CD4-positive, alpha-beta T cell treated with Interleukin-6 at 100 ng/mL for 8 hours (primary cell): ENCODE measurements at regions not wholly inside any gene's neighbourhood (a gene's known extent, or its start where the extent isn't known, plus 50 kb on each side); places are given as distances from the start of the nearest gene placed in this dataset.

Experiments used
- DNase-seq: peaks from one replicate; pipeline ENCODE4 v3.0.0-alpha.2; 2020; ENCODE audit warnings: mixed read lengths, low spot score

DNA sequence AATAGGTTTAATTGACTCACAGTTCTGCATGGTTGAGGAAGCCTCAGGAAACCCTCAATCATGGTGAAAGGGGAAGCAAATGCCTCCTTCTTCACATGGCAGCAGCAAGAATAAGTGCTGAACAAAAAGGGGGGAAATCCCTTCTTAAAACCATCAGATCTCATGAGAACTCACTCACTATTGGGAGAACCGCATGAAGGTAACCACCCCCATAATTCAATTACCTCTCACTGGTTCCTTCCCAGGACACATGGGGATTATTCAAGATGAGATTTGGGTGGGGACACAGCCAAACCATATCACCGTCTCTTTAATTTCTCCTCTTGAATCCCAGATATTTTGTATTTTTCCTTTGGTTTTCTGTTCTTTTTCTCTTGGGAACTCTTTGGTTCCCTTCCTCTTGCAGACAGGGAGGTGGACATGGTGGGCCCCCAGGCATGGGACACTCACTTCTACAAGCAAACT lies 223.6 kb downstream of the TBXT start:
- no peak for DNase-seq

DNA sequence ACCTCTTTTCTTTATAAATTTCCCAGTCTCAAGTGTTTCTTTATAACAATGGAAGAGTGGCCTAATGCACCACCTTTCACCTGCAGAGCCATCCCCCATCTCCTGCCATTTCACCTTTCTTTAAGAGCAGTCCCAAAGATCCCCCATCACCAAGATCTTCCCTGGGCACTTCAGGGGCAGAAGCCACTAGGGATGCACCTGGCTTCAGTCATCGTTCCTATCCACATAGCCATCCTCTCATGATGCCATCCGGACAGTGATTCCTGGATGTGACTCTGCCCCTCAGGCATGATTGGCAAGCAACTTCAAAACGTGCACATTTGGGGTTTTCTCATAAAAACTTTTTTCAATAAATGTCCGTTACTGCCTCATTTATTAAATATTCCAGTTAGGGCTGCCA lies 225.9 kb downstream of the TBXT start:
- DNase-seq: no peak

DNA sequence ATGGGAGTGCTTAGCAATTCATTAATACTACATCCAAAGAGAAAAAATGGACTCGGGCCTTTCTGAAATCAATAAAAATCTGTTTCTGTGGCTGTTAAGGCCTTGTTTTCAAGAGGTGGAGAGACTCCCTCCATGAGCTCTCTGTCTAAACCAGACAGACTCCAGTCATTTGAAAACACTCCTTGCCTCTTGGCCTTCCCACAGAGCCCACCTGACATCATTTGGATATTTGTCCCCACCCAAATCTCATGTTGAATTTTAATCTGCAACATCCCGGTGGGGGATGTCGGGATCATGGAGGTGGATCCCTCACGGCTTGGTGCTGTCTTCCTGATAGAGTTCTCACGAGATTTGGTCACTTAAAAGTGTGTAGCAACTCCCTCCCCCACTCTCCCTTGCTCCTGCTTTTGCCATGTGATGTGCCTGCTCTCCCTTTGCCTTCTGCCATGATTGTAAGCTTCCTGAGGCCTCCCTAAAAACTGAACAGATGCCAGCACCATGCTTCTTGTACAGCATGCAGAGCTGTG lies 226.3 kb downstream of the TBXT start:
- no peak for DNase-seq

DNA sequence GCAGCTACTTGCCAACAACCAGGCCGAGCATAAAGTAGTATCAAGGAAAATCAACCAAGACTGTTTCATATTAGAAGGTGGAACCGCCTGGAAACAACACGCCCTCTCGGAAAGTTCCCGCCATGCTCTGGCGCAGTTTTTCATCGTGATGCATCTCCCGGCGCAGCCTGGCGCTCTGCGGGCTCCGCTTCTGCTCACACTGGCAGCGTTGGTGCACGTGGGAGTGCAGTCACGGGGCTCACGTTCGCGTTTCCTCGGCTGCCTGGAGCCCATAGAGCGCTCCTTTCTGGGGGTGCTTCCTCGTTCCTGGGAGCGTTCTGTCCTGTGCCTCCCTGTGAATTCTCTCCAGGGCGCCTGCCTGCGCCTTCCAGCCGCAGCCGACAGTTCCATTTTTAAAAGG lies 227.3 kb downstream of the TBXT start:
- no peak for DNase-seq

DNA sequence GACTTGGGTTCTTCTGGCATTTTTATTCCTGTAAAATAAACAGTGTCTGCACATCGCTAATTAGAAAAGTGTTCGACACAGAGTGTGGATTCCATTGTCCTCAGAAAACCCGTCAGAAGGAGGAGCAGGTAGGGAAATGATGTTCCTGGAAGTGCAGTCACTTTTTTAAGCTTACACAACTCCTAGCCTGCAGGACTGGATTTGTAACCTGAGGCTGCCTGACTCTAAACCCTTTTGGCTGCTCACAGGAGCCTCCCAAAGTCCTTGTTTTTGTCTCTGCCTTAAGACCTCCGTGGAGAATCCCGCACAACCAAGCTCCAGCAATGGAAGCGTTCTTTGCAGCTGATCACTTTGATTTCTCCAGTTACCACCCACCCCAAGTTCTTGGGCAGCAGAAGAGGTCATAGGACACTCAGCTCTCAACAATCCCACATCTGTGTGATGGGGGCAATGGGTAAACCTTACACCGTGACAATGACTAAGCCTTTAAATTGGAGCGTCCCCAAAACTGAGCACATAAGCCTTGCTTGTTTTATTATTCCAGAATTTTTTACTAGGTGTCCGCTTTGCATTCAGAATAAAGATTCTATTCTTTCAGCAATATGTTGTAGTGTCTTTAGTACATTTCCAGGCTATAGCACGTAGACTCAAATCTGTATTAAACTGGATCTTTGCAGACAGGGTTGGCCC lies 227.9 kb downstream of the TBXT start:
- DNase-seq: no peak

DNA sequence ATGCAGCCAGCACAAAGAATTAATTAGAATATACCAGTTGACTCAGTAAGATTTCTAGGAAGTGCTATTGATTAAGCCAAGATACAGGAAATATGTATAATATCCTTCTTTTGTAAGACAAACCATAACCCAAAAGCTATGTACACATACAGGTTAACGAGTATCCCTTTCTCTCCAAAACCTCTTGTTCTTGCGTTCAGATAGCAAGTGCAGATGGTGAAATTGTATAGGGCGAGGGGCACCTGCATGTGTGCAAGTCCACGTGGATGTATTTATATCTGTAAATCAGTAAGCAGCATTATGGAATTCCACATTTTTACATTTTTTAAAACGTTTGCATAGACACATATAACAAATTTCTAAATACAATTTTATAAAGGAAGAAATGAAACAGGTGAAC lies 228.6 kb downstream of the TBXT start:
- DNase-seq: no peak

DNA sequence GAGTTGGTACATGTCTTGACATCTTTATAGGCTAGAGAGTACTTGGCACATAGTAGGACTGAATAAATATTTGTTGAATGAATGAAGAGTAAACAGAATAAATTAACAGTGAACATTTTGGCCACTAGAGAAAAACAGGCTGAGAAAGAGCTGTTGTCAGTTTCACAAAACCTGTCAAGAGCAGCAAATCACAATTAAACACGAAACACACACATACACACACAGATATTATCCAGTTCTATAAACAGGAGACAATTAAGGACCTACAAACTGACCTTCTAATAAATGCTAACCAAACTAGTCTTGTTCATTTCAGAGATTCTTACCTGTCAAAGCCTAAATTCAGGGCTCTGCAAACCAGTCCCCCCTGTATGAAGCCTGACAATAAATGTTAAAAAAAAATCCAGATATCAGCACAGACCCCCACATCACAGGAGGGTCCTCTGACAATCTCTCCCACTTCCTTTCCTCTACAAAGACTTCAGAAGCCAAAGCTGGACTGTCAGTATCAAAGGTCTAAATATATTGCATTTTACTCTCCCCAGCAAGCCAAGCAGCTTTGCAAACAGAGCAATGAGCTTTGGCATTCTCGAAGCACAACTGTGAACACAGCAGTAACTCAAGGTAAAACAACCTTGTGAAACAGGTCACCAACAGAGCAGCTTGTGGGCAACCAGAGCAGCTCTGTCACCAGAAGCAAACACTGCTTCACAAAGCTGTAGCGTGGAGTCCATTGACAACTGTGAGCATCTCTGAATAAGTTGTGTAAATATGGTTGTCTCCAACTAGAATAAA lies 229.9 kb downstream of the TBXT start:
- no peak for DNase-seq

DNA sequence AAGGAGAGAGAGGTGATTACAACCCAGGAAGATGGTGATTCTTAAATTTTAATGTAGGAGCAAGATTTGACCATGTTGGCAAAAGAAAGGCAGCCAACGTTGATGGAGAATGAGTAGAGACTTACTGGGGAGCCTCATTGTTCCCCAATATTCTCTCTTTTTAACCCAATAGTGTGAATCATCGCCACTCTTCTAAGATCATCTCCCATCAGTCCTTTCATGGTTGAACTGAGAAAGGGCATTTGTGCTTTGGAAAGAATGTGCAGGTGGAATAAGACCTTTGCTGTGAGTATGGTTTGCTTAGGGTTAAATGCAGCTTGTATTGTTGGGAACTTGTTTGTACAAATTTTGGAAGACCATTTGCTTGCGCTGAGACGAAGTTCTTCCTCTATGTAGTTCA lies 231.0 kb downstream of the TBXT start:
- DNase-seq: no peak

DNA sequence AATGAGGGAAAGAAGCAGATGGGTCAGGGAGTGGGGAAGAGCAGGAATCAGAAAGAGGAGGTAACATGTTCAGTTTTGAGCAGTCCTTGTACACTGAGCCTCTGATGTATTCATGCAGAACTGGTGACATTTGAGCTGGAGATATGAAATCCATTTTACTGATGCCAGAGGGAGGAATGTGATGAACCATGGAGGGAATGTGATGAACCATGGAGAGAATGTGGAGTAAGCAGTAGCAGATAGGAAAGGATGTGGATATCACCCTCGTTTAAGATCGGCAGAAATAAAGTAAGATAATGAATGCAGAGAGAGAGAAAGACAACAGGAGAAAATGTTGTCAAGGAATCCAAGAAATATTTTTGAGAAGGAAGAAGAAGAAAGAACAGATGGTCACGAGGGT lies 231.6 kb downstream of the TBXT start:
- no peak for DNase-seq

DNA sequence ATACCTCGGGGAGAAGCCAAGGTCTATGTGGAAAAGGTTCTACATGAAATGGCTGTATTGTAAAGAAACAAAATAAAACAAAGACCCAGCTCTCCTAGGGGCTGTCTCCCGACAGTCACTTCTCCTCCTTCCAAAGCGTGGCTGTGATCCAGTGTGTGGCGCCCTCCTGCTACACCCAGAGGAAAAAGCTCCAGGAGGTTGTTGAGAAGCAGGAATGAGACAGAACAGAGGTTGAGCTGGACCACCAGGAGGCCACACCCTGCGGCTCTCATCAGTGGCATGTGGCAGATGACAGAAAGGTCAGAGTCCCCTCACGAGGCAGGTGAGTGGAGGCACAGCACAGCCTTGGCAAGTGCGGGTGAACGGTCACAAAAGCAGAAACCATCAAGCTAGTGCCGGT lies 236.0 kb downstream of the TBXT start:
- no peak for DNase-seq

DNA sequence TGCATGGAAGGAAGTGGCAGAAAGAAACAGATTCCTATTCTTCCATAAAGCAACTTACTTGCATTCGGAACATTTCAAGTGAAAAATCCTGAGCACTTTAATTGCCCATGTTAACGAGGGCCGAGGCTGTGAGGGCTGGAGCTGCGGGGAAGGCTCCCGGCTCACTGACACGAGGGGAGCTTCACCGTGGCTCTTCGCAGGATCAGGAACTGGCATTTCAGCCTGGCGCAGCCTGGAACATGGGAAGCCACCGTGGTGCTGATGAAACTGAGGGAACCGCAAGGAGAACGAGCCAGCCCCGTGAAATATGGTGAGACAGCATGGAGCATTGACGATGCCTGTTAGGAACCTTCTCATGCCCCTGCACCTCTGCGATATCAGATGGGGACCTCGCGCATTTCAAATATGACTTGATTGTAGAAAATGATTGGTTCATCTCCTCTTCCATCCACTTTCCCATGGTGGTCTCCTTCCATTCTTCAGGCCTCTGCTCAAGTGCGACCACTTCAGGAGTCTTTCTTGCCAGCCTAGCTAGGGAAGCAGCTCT lies 236.9 kb downstream of the TBXT start:
- DNase-seq: no peak

DNA sequence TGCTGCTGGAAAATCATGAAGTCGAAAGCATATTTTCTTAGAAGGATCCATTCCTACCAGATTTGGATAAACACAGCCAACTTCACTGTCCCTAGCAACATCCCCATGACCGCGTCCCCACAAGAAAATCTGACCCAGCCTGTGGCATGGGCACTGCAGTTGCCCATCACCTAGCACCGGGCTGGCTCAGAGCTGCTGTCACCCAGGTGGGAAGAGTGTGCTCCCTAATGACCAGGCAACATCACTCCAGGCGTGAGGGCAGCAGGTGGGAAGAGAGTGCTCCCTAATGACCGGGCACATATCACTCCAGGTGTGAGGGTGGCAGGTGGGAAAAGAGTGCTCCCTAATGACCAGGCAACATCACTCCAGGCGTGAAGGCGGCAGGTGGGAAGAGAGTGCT lies 238.0 kb downstream of the TBXT start:
- DNase-seq: no peak

DNA sequence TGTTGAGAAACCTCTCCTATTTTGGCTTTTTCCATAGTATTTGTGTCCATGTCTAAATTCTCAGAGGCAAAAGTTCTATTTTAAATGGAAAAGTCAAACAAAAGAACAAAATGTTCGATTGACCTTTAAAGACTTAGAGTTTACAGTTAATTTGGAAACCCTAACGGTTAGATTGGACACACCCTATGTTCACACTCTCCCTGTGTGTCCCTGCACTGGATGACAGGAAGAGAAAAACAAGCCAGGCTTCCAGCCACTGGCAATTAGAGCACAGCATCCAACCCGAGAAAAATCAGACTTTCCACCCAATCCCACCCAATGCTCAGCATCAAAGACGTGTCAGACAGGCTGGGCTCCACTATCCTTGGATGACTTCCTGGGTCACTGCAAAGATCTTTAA lies 241.3 kb downstream of the TBXT start:
- DNase-seq: no peak

DNA sequence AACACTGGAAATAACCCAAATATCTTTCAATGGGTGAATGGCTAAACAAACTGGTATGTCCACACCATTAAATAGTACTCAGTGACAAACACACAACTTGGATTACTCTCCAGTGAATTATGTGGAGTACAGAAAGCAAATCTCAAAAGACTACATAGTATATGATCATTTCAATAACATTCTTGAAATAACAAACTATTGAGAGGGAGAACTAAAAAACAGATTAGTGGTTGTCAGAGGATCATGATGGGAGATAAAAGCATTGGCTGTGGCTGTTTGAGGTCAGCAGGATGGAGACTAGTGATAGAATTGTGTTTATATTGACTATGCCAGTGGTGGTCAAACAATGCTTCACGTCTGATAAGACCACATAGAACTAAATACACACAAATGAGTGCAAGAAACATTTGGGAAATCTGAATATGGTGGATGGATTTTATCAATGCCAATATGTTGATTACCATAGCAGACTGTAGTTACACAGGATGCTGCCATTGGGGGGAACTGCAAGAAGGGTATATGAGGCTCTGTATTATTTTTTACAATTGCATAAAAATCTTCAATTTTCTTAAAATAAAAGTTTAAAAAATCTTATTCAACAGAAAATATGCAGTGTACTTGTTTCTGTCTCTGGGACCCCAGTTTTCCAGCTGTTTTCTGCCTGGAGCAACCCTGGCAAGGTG lies 242.0 kb downstream of the TBXT start:
- DNase-seq: no peak

DNA sequence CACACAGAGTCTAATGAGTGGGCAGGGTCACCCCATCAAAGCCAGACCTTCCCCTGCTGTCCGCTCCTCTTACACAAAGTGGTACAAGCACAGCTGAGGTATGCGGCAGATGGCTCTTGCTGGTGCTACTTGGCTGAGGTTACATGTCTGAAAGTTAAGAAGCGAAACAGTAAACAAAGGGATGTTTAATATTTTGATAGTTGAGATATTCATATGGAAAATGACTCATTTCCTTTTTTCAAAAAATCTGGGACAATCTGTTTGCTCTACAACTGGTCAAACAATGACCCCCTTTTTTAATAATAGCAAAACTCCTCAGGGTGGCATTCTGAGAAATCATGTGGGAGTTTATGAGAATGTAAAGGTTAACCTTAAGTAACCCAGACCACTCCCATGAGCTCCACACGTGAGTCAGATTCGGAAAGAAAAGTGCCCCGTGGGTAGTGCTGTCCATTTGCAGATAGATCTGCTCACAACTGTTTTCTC lies 245.3 kb downstream of the TBXT start:
- DNase-seq: no peak

DNA sequence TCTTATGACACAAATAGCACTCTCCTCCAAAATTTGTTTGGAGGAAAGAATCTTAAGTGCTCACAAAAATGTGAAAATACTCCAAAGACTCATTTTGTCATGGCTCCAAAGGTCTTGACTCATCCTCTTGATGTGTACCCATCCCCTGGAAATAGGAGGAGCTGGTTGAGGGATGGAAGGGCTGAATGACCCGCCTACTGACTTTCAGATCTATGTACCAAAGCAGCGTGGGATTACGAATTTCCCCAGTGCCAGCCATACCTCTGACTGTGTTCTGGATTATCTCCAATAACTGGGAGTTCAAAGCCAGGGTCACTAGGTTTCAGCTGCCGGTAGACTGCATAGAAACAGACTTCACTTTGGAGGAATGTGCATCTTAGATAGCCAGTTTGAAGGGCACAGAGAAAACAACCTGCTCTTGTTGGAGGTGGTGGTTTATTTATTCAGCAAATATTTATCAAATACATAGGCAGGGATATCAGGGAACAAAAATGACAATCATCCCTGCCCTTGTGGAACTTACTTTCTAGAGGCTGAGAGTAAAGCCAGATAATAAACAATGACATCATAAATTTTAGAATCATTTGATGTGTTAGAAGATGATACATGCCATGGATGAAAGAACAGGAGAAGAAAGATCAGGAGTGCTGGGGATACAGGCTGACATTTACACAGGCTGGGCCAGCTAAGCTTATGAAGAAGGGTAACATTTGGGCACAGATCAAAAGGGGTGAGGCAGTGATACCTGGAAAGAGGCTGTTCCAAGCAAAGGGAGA lies 246.6 kb downstream of the TBXT start:
- no peak for DNase-seq

DNA sequence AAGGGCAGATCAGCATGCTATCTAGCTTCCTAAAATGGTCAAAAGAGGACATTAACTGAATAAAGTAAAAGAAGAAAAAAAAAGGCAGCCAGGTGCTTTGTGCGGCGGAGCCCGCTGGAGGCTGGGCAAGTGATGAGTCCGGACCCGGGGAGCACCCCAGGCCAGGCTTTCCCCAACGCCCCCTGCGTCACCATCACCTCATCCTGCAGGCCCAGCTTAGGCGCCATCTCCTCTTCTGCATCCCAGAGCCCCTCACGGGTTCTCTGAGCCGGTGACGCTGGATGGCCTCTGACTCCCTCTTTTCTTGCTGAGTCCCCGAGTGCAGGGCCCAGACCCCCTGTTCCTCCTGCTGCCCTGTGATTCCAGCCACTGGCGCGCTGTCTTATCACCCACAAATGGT lies 250.1 kb downstream of the TBXT start:
- DNase-seq: no peak

DNA sequence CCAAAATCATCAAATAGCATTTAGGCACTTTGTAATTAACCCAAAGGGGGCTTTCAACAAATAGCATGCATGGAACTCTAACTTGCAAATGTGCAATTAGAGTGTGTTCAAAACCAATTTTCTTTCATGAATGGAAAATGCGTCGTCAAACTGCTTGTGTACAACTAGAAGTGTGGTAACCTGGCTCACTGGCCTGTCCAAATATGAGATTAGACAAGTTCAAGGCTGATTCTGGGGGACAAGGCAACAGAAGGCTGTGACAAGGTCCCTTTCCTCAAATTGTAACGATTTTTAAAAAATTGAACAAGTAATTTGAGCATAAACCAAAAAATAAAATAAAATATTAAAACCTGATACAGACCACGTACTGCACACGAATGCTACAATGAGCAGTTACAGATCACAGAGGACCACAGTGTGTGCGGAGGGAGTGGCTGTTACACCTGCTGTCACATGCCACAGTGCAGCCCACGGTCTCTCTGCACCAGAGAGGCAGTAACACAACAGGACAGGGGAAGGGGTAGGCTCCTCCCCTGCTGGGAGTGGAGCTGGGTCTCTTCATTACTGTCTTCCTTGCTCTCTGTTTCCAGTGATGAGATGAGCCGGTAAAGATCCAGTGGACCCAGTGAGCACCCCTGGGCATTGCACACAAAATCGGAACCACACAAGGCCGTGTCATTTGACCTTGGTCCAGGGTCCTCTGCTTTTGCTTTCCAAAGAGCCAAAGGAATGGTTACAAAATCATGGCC lies 252.2 kb upstream of the PDE10A start:
- no peak for DNase-seq

DNA sequence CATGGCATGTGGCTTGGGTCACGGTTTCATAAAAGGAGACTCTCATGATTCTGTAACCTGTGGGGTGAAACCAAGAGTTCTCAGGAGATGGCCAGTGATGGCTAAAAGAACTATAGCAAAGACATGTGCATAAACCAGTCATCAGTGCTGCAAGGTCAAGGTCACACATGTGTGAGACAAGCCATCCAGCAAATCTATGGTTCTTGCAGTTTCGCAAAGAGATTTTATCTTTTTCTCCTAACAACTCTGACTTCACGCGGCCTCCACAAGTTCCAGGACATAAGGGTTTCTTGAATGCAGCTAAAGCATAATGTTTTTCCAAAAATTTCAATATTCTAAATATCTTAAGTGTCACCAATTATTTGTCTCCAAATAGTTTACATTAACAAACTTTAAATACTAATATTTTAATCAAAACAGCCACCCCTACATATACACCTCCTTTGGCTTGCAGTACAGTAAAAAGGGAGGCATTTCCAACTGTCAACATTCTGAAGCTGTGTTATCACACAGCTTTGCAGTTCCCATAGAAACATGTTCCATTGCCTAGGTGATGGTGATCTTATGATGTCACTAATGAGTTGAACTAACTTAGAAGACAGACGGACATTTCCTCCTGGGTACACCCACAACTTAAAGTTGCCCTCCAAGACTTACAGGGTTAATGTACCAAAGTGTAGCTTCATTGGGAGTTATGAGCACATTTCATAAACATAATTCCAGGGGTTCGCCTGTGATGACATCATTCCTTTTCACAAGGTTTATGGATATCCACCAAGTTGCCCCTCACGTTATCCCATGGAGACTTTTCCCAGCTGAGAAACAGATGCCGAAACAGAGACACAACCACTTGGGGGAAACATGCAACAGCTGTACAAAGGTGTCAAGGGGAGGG lies 250.9 kb upstream of the PDE10A start:
- DNase-seq: no peak
